ENCODE measurements at regions not wholly inside any gene's neighbourhood (a gene's known extent, or its start where the extent isn't known, plus 50 kb on each side); places are given as distances from the start of the nearest gene placed in this dataset.

- TF ChIP-seq CTCF (IDR thresholded peaks at IDR 0.05) = no peak
- no peaks in the 10 kb centered on the region for H3K36me3 ChIP-seq
- no peak overlapping the region for H3K27ac ChIP-seq
- no peaks in the 10 kb centered on the region for H3K9me3 ChIP-seq
- H3K4me1 ChIP-seq = no peaks in the 10 kb centered on the region
- no peaks in the 10 kb centered on the region for H3K27me3 ChIP-seq
- peak; percentile 36 for DNase-seq (ENCODE audit: low spot score)
- H3K4me3 ChIP-seq = no peak overlapping the region
These were observed 784.8 kb downstream of the TBC1D22A start for GRCh38 chr22:47547239-47547661.

DNA sequence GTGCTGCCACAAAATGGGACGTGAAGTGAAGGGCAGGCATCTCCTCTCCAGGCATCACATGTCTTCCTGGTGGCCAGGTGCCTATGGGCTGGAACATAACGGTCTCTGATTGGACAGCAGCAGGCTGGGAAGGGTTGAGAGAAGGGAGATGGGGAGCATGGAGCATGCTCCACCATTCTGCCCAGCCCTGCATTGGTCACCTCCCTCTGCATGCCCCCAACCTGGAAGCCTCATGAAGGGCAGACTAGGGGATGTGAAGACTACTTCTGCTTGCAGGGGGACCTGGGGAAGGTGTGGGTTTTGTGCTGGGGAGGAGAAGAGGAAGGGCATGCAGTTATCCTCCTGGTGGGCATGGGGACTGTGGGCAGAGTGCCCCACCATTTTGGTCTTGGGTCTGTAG is 782.2 kb downstream of the TBC1D22A start:
- Histone ChIP-seq H3K36me3 (no peaks in the 10 kb centered on the region), H3K27me3 (no peaks in the 10 kb centered on the region), H3K4me1 (no peaks in the 10 kb centered on the region), H3K9me3 (no peaks in the 10 kb centered on the region), H3K27ac (no peak overlapping the region), H3K4me3 (no peak overlapping the region)
- peak; percentile 11 for DNase-seq (ENCODE audit: low spot score)
- TF ChIP-seq CTCF (IDR thresholded peaks at IDR 0.05) = no peak

DNA sequence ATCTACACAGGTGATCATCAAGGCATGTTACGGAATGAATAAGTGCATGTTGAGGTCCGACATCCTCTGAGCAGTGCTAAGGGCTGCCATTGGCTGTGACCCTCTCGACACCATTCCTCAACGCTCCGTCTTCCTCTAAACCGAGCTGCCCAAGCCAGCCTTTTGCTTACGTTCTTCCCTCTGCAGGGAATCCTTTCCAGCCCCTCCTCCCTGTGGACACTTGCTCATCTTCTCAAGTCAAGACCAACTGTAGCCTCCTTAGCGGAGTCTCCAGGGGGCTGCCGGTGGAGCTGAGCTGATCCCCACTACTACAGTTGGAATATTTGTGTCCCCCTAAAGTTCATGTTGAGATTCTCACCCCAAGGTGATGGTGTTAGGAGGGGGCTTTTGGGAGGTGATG is 781.0 kb downstream of the TBC1D22A start:
- Histone ChIP-seq H3K36me3 (no peaks in the 10 kb centered on the region), H3K27me3 (no peaks in the 10 kb centered on the region), H3K4me3 (no peak overlapping the region), H3K9me3 (no peaks in the 10 kb centered on the region), H3K27ac (no peak overlapping the region), H3K4me1 (no peaks in the 10 kb centered on the region)
- no peak for TF ChIP-seq CTCF (IDR thresholded peaks at IDR 0.05)
- DNase-seq (ENCODE audit: low spot score) = peak; percentile 1

GRCh38 chr22:47540011-47540410 is 777.6 kb downstream of the TBC1D22A start:
- no peak for DNase-seq (ENCODE audit: low spot score)
- H3K36me3 ChIP-seq = no peaks in the 10 kb centered on the region
- no peak overlapping the region for H3K4me3 ChIP-seq
- H3K9me3 ChIP-seq = peaks cover 0 to 8% of the 10 kb centered on the region in 2 donors
- no peaks in the 10 kb centered on the region for H3K4me1 ChIP-seq
- no peak overlapping the region for H3K27ac ChIP-seq
- no peak for TF ChIP-seq CTCF (IDR thresholded peaks at IDR 0.05)
- no peaks in the 10 kb centered on the region for H3K27me3 ChIP-seq

DNA sequence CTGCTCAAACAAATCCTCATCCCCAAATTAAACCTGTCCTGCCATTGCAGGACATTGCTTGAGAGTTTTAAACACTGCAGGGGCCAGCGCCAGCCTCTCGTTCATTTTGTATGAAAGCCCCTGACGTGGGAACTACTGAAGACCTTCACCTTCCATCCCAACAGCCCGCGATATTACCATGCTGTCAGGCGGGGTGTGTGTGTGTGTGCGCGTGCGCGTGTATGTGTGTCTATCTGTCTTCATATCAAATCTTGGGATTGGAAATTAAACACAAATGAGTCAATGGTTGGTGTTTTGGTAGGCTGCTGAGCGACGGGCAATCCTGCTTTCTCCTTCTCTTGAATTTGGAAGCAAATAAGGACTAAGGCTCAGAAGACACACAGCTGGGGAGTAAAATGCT is 776.9 kb downstream of the TBC1D22A start:
- Histone ChIP-seq H3K36me3 (no peaks in the 10 kb centered on the region), H3K4me3 (no peak overlapping the region), H3K27me3 (no peaks in the 10 kb centered on the region), H3K9me3 (peaks cover 0 to 8% of the 10 kb centered on the region in 2 donors), H3K4me1 (no peaks in the 10 kb centered on the region), H3K27ac (no peak overlapping the region)
- TF ChIP-seq CTCF (IDR thresholded peaks at IDR 0.05) = no peak
- DNase-seq (ENCODE audit: low spot score) = no peak

DNA sequence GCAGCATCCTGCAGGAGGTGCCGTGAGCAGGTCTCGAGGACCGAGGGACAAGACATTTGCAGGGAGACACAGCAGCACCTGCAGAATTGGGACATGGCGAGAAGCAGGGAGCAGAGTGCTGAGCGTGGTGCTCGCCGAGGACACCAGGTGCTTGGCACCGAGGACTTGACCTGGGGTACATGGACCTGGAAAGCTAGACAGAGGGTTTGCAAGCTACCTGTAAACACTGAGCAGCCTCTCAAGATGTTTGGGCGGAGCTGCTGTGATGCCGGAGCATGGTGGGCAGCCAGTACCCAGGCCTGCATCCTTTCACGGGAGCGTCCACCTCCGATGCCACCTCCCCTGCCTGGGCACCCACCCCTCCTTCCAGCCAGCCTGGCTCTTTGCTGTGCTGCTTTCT is 773.2 kb downstream of the TBC1D22A start:
- Histone ChIP-seq H3K27ac (no peak overlapping the region), H3K9me3 (peaks cover 0 to 8% of the 10 kb centered on the region in 2 donors), H3K4me3 (no peak overlapping the region), H3K36me3 (no peaks in the 10 kb centered on the region), H3K27me3 (no peaks in the 10 kb centered on the region), H3K4me1 (no peaks in the 10 kb centered on the region)
- no peak for TF ChIP-seq CTCF (IDR thresholded peaks at IDR 0.05)
- DNase-seq (ENCODE audit: low spot score) = no peak

Data from right atrium auricular region (tissue), 2 donors.